ENCODE measurements at regions not wholly inside any gene's neighbourhood (a gene's known extent, or its start where the extent isn't known, plus 50 kb on each side); places are given as distances from the start of the nearest gene placed in this dataset.
A peak's percentile ranks its signal among the peaks of the same experiment; 100 is the strongest.

- TF ChIP-seq CTCF (IDR thresholded peaks at IDR 0.05), result no peak
- H3K9me3 ChIP-seq, result no peaks in the 10 kb centered on the region
- peaks cover 0 to 6% (median 3%) of the 10 kb centered on the region in 4 donors for H3K4me1 ChIP-seq
- DNase-seq (peak in 1 of 2 donors; percentile 41), ATAC-seq (ENCODE audit: low FRiP score in 2 of 2) (peak in 1 of 2 donors; percentile 53)
- H3K36me3 ChIP-seq, result no peaks in the 10 kb centered on the region
- no peak overlapping the region for H3K4me3 ChIP-seq
- no peaks in the 10 kb centered on the region for H3K27me3 ChIP-seq
- H3K27ac ChIP-seq, result no peak overlapping the region
- 21 to 28% methylated on average over 5 of the region's 5 CpGs for WGBS, 2 donors
Observed at GRCh38 chr6:14354919-14355572, 237.5 kb downstream of the CD83 start.

GRCh38 chr6:14359438-14359837 lies 241.9 kb downstream of the CD83 start:
- no peaks in the 10 kb centered on the region for H3K9me3 ChIP-seq
- H3K27me3 ChIP-seq, result no peaks in the 10 kb centered on the region
- no peak overlapping the region for H3K27ac ChIP-seq
- no peaks in the 10 kb centered on the region for H3K36me3 ChIP-seq
- no peak overlapping the region for H3K4me3 ChIP-seq
- ATAC-seq (ENCODE audit: low FRiP score in 2 of 2) (no peak), DNase-seq (no peak)
- H3K4me1 ChIP-seq, result peaks cover 0 to 17% (median 6%) of the 10 kb centered on the region in 4 donors
- WGBS, 2 donors, result 93 to 95% methylated on average over 5 of the region's 5 CpGs
- TF ChIP-seq POLR2AphosphoS5 (IDR thresholded peaks at IDR 0.05) (no peak), POLR2A (IDR thresholded peaks at IDR 0.05) (no peak), CTCF (IDR thresholded peaks at IDR 0.05) (no peak), EP300 (IDR thresholded peaks at IDR 0.05) (no peak)

- ATAC-seq (ENCODE audit: low FRiP score in 2 of 2), result no peak
- TF ChIP-seq CTCF (IDR thresholded peaks at IDR 0.05) (no peak), EP300 (IDR thresholded peaks at IDR 0.05) (no peak), POLR2A (IDR thresholded peaks at IDR 0.05) (no peak), POLR2AphosphoS5 (IDR thresholded peaks at IDR 0.05) (no peak)
Observed at GRCh38 chr6:14360565-14360964, 243.0 kb downstream of the CD83 start.

GRCh38 chr6:14361297-14361696 lies 243.7 kb downstream of the CD83 start:
- ATAC-seq (ENCODE audit: low FRiP score in 2 of 2) (no peak), DNase-seq (no peak)
- Histone ChIP-seq H3K4me1 (peaks cover 0 to 11% (median 3%) of the 10 kb centered on the region in 4 donors), H3K27ac (no peak overlapping the region), H3K27me3 (no peaks in the 10 kb centered on the region), H3K9me3 (no peaks in the 10 kb centered on the region), H3K36me3 (no peaks in the 10 kb centered on the region), H3K4me3 (no peak overlapping the region)
- TF ChIP-seq POLR2AphosphoS5 (IDR thresholded peaks at IDR 0.05), result no peak
- no peak for TF ChIP-seq EP300 (IDR thresholded peaks at IDR 0.05)
- no peak for TF ChIP-seq POLR2A (IDR thresholded peaks at IDR 0.05)
- no peak for TF ChIP-seq CTCF (IDR thresholded peaks at IDR 0.05)
- 78 to 88% methylated on average over 2 of the region's 2 CpGs for WGBS, 2 donors

More at GRCh38 chr6:14360565-14360964, 243.0 kb downstream of the CD83 start:
- 90 to 91% methylated on average over 7 of the region's 7 CpGs for WGBS, 2 donors
- no peak for DNase-seq
- no peaks in the 10 kb centered on the region for H3K27me3 ChIP-seq
- no peaks in the 10 kb centered on the region for H3K9me3 ChIP-seq
- H3K4me1 ChIP-seq, result peaks cover 0 to 11% (median 3%) of the 10 kb centered on the region in 4 donors
- H3K36me3 ChIP-seq, result no peaks in the 10 kb centered on the region
- H3K4me3 ChIP-seq, result no peak overlapping the region
- H3K27ac ChIP-seq, result no peak overlapping the region

- WGBS, 2 donors, result 57 to 77% methylated on average over 5 of the region's 5 CpGs
- H3K27ac ChIP-seq, result no peak overlapping the region
- peak in 1 of 2 donors; percentile 52 for DNase-seq
- H3K4me1 ChIP-seq, result peaks cover 0 to 11% (median 3%) of the 10 kb centered on the region in 4 donors
- ATAC-seq (ENCODE audit: low FRiP score in 2 of 2), result no peak
- no peaks in the 10 kb centered on the region for H3K36me3 ChIP-seq
- H3K27me3 ChIP-seq, result no peaks in the 10 kb centered on the region
- H3K9me3 ChIP-seq, result no peaks in the 10 kb centered on the region
- H3K4me3 ChIP-seq, result no peak overlapping the region
- TF ChIP-seq EP300 (IDR thresholded peaks at IDR 0.05) (no peak), CTCF (IDR thresholded peaks at IDR 0.05) (no peak), POLR2AphosphoS5 (IDR thresholded peaks at IDR 0.05) (no peak)
Observed at GRCh38 chr6:14361956-14362587, 244.5 kb downstream of the CD83 start.

Data from upper lobe of left lung (tissue), 6 donors.